PC-9 (cell line): ENCODE measurements at regions not wholly inside any gene's neighbourhood (a gene's known extent, or its start where the extent isn't known, plus 50 kb on each side); places are given as distances from the start of the nearest gene placed in this dataset.

Experiments used
- CTCF ChIP-seq: fragments of 200-600 bp; sonication (generic); conservative IDR thresholded peaks from 2 replicates; pipeline ENCODE4 v1.6.1; 2017; ENCODE audit warnings: mixed run types, antibody characterized with exemption, mild to moderate bottlenecking, moderate library complexity
- EZH2 ChIP-seq: fragments of 200-600 bp; sonication (generic); IDR thresholded peaks from 2 replicates; pipeline ENCODE4 v1.8.0; 2017; ENCODE audit warnings: antibody characterized with exemption, low read depth

- TF ChIP-seq CTCF: no peak
- no peak for TF ChIP-seq EZH2
These were observed 596.2 kb upstream of the DPPA4 start for GRCh38 chr3:109933576-109933975.
